ENCODE measurements at regions not wholly inside any gene's neighbourhood (a gene's known extent, or its start where the extent isn't known, plus 50 kb on each side); places are given as distances from the start of the nearest gene placed in this dataset.

- Histone ChIP-seq H4K8ac (ENCODE audit: extremely low read depth, insufficient read depth, low read length) (no peak overlapping the region), H2AK5ac (ENCODE audit: low read depth, low read length) (no peak overlapping the region), H3K23me2 (ENCODE audit: low read depth, low read length) (no peaks in the 10 kb centered on the region), H3K36me3 (ENCODE audit: control insufficient read depth in 2 of 4, insufficient read depth in 4 of 4, low read length in 3 of 4) (no peaks in the 10 kb centered on the region), H2BK120ac (replicated peaks; ENCODE audit: low read depth, low read length) (no peak overlapping the region), H3K79me1 (ENCODE audit: low read depth, low read length) (no peaks in the 10 kb centered on the region), H2BK5ac (ENCODE audit: low read depth, low read length) (no peak overlapping the region), H3K4ac (replicated peaks; ENCODE audit: insufficient read length, low read depth, low read length) (no peak overlapping the region), H3K79me2 (ENCODE audit: control insufficient read depth in 1 of 2, insufficient read depth in 2 of 2, low read length in 2 of 2) (no peaks in the 10 kb centered on the region), H2BK12ac (ENCODE audit: low read depth, low read length) (no peak overlapping the region), H4K91ac (replicated peaks; ENCODE audit: insufficient read length, low read length) (no peak overlapping the region), H3K27me3 (replicated peaks in 1 of 4; ENCODE audit: control insufficient read depth in 3 of 4, extremely low read depth in 1 of 4, insufficient read depth in 3 of 4, low read length in 3 of 4) (no peaks in the 10 kb centered on the region), H3K23ac (ENCODE audit: insufficient read length) (no peak overlapping the region), H3K4me2 (ENCODE audit: insufficient read depth in 1 of 2, low read depth in 2 of 2, low read length in 2 of 2) (no peak overlapping the region), H3K14ac (ENCODE audit: insufficient read length) (no peak overlapping the region), H3K9me3 (ENCODE audit: insufficient read depth in 2 of 2, low read depth in 1 of 2, low read length in 1 of 2) (no peaks in the 10 kb centered on the region), H3K9ac (replicated peaks in 1 of 4; ENCODE audit: extremely low read depth in 1 of 4, low read depth in 3 of 4, low read length in 3 of 4) (no peak overlapping the region), H2BK15ac (ENCODE audit: low read length) (no peak overlapping the region), H3K27ac (ENCODE audit: low read depth, low read length) (no peak overlapping the region), H3K4me3 (ENCODE audit: extremely low read depth in 1 of 4, insufficient read depth in 2 of 4, low read depth in 3 of 4, low read length in 4 of 4) (no peak overlapping the region), H3K18ac (ENCODE audit: extremely low read depth, low read length) (no peak overlapping the region), H3K56ac (replicated peaks; ENCODE audit: insufficient read length, low read depth, low read length) (no peak overlapping the region), H4K20me1 (replicated peaks in 1 of 2; ENCODE audit: control insufficient read depth in 1 of 2, insufficient read depth in 2 of 2, low read length in 2 of 2) (no peaks in the 10 kb centered on the region), H3K4me1 (replicated peaks in 1 of 4; ENCODE audit: control insufficient read depth in 3 of 4, insufficient read depth in 4 of 4, low read length in 3 of 4) (no peaks in the 10 kb centered on the region), H4K5ac (ENCODE audit: insufficient read length, low read depth, low read length) (no peak overlapping the region), H2BK20ac (ENCODE audit: low read length) (no peak overlapping the region), H2AFZ (ENCODE audit: low read length) (no peak overlapping the region)
- 91% methylated on average over 2 of the region's 2 CpGs; no CpG with 5 or more reads in 1 of the 2 experiments for WGBS, 2 experiments (ENCODE audit: extremely low coverage in 1 of 2, insufficient coverage in 1 of 2, insufficient read length in 1 of 2, insufficient replicate concordance in 2 of 2, low coverage in 1 of 2, low lambda C conversion rate in 2 of 2, missing lambda C conversion rate in 1 of 2)
- CTCF ChIA-PET (ENCODE audit: partially characterized antibody): no interaction called here
- no peak for DNase-seq (ENCODE audit: low read depth in 1 of 2, low spot score in 2 of 2)
- TF ChIP-seq CEBPB (IDR thresholded peaks at IDR 0.05; ENCODE audit: low read depth, low read length): no peak
- TF ChIP-seq FOSL1 (IDR thresholded peaks at IDR 0.05; ENCODE audit: insufficient read depth, low read depth, low read length): no peak
- TF ChIP-seq MAFK (IDR thresholded peaks at IDR 0.05; ENCODE audit: low read depth, low read length): no peak
- no peak for TF ChIP-seq SP2 (IDR thresholded peaks at IDR 0.05; ENCODE audit: low read length)
- POLR2A ChIA-PET (ENCODE audit: partially characterized antibody): no interaction called here
- no peak for FAIRE-seq
Observed at GRCh38 chr13:105231579-105231978, 1303.9 kb downstream of the EFNB2 start.
